ENCODE measurements at regions not wholly inside any gene's neighbourhood (a gene's known extent, or its start where the extent isn't known, plus 50 kb on each side); places are given as distances from the start of the nearest gene placed in this dataset.

- Histone ChIP-seq H3K36me3 (no peaks in the 10 kb centered on the region), H3K27me3 (no peaks in the 10 kb centered on the region), H3K4me3 (no peak overlapping the region), H3K9me3 (no peaks in the 10 kb centered on the region), H3K4me1 (peaks cover 0 to 6% (median 0%) of the 10 kb centered on the region in 4 donors), H3K27ac (replicated peaks in 1 of 4) (no peak overlapping the region)
- DNase-seq (ENCODE audit: extremely low spot score): no peak
- WGBS: 94% methylated on average over 11 of the region's 14 CpGs
- intact Hi-C loops (cut with DNase I): no loop called here
- TF ChIP-seq EP300 (IDR thresholded peaks at IDR 0.05) (no peak), CTCF (IDR thresholded peaks at IDR 0.05) (no peak), POLR2AphosphoS5 (IDR thresholded peaks at IDR 0.05) (no peak), POLR2A (IDR thresholded peaks at IDR 0.05; ENCODE audit: low read depth) (no peak)
Measured at GRCh38 chr4:112978691-112979472, 70.6 kb upstream of the ANK2 start.

- Histone ChIP-seq H3K36me3 (no peaks in the 10 kb centered on the region), H3K27me3 (no peaks in the 10 kb centered on the region), H3K27ac (replicated peaks in 1 of 4) (no peak overlapping the region), H3K4me3 (no peak overlapping the region), H3K9me3 (no peaks in the 10 kb centered on the region), H3K4me1 (peaks cover 0 to 6% (median 0%) of the 10 kb centered on the region in 4 donors)
- 95% methylated on average over 16 of the region's 16 CpGs for WGBS
- DNase-seq (ENCODE audit: extremely low spot score): no peak
- intact Hi-C loops (cut with DNase I): no loop called here
- TF ChIP-seq CTCF (IDR thresholded peaks at IDR 0.05) (no peak), EP300 (IDR thresholded peaks at IDR 0.05) (no peak), POLR2AphosphoS5 (IDR thresholded peaks at IDR 0.05) (no peak), POLR2A (IDR thresholded peaks at IDR 0.05; ENCODE audit: low read depth) (no peak)
Measured at GRCh38 chr4:112979881-112980421, 69.5 kb upstream of the ANK2 start.

- peaks cover 0 to 6% (median 0%) of the 10 kb centered on the region in 4 donors for H3K4me1 ChIP-seq
- TF ChIP-seq CTCF (IDR thresholded peaks at IDR 0.05) (peak in 1 of 3 experiments; percentile 6), POLR2AphosphoS5 (IDR thresholded peaks at IDR 0.05) (no peak)
- no peak overlapping the region for H3K27ac ChIP-seq (replicated peaks in 1 of 4)
- no peak overlapping the region for H3K4me3 ChIP-seq
- H3K36me3 ChIP-seq: no peaks in the 10 kb centered on the region
- DNase-seq (ENCODE audit: extremely low spot score): no peak
- intact Hi-C loops (cut with DNase I): no loop called here
- H3K27me3 ChIP-seq: no peaks in the 10 kb centered on the region
- WGBS: 75% methylated on average over 2 of the region's 2 CpGs
- no peaks in the 10 kb centered on the region for H3K9me3 ChIP-seq
Measured at GRCh38 chr4:112982680-112983079, 66.8 kb upstream of the ANK2 start.

GRCh38 chr4:112994732-112995464, 54.6 kb upstream of the ANK2 start:
- Histone ChIP-seq H3K36me3 (no peaks in the 10 kb centered on the region), H3K4me3 (no peak overlapping the region), H3K9me3 (no peaks in the 10 kb centered on the region), H3K27ac (replicated peaks in 1 of 4) (no peak overlapping the region), H3K27me3 (no peaks in the 10 kb centered on the region), H3K4me1 (no peaks in the 10 kb centered on the region)
- WGBS: 95% methylated on average over 3 of the region's 3 CpGs
- TF ChIP-seq EP300 (IDR thresholded peaks at IDR 0.05): no peak
- TF ChIP-seq POLR2A (IDR thresholded peaks at IDR 0.05; ENCODE audit: low read depth): no peak
- no peak for TF ChIP-seq POLR2AphosphoS5 (IDR thresholded peaks at IDR 0.05)
- TF ChIP-seq CTCF (IDR thresholded peaks at IDR 0.05): no peak
- DNase-seq (ENCODE audit: extremely low spot score): no peak
- intact Hi-C loops (cut with DNase I): no loop called here

Small RNAs in the stretch of these regions (small RNA-seq; reads per million reads assigned to genes)
- gene AC017007.1 (0 reads per million in 3 donors), gene RF00019 (0 reads per million in 3 donors)
